ENCODE measurements at regions not wholly inside any gene's neighbourhood (a gene's known extent, or its start where the extent isn't known, plus 50 kb on each side); places are given as distances from the start of the nearest gene placed in this dataset.

- TF ChIP-seq ZNF8 (CRISPR knock-in tag; IDR thresholded peaks at IDR 0.05) (no peak), ZNF70 (CRISPR knock-in tag; IDR thresholded peaks at IDR 0.05) (no peak), OSR1 (CRISPR knock-in tag; IDR thresholded peaks at IDR 0.05) (no peak), BACH2 (CRISPR knock-in tag; IDR thresholded peaks at IDR 0.05; ENCODE audit: borderline replicate concordance) (no peak), CREB5 (CRISPR knock-in tag; IDR thresholded peaks at IDR 0.05; ENCODE audit: low read depth) (no peak), ARNTL (CRISPR knock-in tag; IDR thresholded peaks at IDR 0.05; ENCODE audit: borderline replicate concordance, low read depth) (no peak)
- TF ChIP-seq, protein P1, sequence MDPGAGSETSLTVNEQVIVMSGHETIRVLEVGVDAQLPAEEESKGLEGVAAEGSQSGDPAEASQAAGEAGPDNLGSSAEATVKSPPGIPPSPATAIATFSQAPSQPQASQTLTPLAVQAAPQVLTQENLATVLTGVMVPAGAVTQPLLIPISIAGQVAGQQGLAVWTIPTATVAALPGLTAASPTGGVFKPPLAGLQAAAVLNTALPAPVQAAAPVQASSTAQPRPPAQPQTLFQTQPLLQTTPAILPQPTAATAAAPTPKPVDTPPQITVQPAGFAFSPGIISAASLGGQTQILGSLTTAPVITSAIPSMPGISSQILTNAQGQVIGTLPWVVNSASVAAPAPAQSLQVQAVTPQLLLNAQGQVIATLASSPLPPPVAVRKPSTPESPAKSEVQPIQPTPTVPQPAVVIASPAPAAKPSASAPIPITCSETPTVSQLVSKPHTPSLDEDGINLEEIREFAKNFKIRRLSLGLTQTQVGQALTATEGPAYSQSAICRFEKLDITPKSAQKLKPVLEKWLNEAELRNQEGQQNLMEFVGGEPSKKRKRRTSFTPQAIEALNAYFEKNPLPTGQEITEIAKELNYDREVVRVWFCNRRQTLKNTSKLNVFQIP (CRISPR knock-in tag; IDR thresholded peaks at IDR 0.05; ENCODE audit: borderline replicate concordance, low read depth) = no peak
- TF ChIP-seq, protein P2, sequence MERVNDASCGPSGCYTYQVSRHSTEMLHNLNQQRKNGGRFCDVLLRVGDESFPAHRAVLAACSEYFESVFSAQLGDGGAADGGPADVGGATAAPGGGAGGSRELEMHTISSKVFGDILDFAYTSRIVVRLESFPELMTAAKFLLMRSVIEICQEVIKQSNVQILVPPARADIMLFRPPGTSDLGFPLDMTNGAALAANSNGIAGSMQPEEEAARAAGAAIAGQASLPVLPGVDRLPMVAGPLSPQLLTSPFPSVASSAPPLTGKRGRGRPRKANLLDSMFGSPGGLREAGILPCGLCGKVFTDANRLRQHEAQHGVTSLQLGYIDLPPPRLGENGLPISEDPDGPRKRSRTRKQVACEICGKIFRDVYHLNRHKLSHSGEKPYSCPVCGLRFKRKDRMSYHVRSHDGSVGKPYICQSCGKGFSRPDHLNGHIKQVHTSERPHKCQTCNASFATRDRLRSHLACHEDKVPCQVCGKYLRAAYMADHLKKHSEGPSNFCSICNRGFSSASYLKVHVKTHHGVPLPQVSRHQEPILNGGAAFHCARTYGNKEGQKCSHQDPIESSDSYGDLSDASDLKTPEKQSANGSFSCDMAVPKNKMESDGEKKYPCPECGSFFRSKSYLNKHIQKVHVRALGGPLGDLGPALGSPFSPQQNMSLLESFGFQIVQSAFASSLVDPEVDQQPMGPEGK (CRISPR knock-in tag; IDR thresholded peaks at IDR 0.05; ENCODE audit: borderline replicate concordance) = no peak
These were observed 359.1 kb downstream of the SLC6A15 start for GRCh38 chr12:84553331-84554117.

Measured in SK-N-SH treated with all-trans-retinoic acid at 6 μM for 48 hours (cell line).